ENCODE measurements at regions not wholly inside any gene's neighbourhood (a gene's known extent, or its start where the extent isn't known, plus 50 kb on each side); places are given as distances from the start of the nearest gene placed in this dataset.

GRCh38 chr2:150279686-150280085 lies 207.8 kb downstream of the RND3 start:
- Histone ChIP-seq H3K79me2 (ENCODE audit: low read length) (no peaks in the 10 kb centered on the region), H3K4me2 (ENCODE audit: low read length) (no peak overlapping the region), H3K9ac (ENCODE audit: low read length) (no peak overlapping the region), H3K9me3 (ENCODE audit: low read length) (0 out of 2 replicates have a peak, but pooled peaks cover 3% of the 10 kb centered on the region), H3K9me2 (replicated peaks; ENCODE audit: low read length) (no peaks in the 10 kb centered on the region), H3K27ac (ENCODE audit: low read length) (no peak overlapping the region), H4K20me1 (ENCODE audit: low read length) (no peaks in the 10 kb centered on the region), H3K36me3 (ENCODE audit: low read depth, low read length) (peaks cover 11% of the 10 kb centered on the region; the same call in 1 of the 2 replicates), H3K4me3 (ENCODE audit: low read length) (no peak overlapping the region), H3F3A (ENCODE audit: low read length, unreplicated experiment) (no peaks in the 10 kb centered on the region), H3K27me3 (ENCODE audit: low read length) (no peaks in the 10 kb centered on the region), H2AFZ (ENCODE audit: low read length) (no peak overlapping the region), H3K4me1 (ENCODE audit: insufficient read depth, low read length) (no peaks in the 10 kb centered on the region)
- no TSS peak for BruUV-seq (replicated peaks)
- ChIA-PET CTCF (interaction anchor here (0.5 kb wide), 1 partner anchor 91 kb away, joined by 3 read pairs; no protein-coding TSS in a partner anchor), POLR2A (ENCODE audit: unreplicated experiment) (no interaction called here)
- no peak for DNase-seq
- TF ChIP-seq, protein P1, sequence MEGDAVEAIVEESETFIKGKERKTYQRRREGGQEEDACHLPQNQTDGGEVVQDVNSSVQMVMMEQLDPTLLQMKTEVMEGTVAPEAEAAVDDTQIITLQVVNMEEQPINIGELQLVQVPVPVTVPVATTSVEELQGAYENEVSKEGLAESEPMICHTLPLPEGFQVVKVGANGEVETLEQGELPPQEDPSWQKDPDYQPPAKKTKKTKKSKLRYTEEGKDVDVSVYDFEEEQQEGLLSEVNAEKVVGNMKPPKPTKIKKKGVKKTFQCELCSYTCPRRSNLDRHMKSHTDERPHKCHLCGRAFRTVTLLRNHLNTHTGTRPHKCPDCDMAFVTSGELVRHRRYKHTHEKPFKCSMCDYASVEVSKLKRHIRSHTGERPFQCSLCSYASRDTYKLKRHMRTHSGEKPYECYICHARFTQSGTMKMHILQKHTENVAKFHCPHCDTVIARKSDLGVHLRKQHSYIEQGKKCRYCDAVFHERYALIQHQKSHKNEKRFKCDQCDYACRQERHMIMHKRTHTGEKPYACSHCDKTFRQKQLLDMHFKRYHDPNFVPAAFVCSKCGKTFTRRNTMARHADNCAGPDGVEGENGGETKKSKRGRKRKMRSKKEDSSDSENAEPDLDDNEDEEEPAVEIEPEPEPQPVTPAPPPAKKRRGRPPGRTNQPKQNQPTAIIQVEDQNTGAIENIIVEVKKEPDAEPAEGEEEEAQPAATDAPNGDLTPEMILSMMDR (conservative IDR thresholded peaks at IDR 0.05; ENCODE audit: low read depth, low read length), result no peak
- TF ChIP-seq EZH2 (IDR thresholded peaks at IDR 0.05; ENCODE audit: low read length, unreplicated experiment) (no peak), EZH2phosphoT487 (IDR thresholded peaks at IDR 0.05; ENCODE audit: borderline replicate concordance, low read length) (no peak)
- no peak for ATAC-seq
- intact Hi-C loops (cut with micrococcal nuclease), result no loop called here

DNA sequence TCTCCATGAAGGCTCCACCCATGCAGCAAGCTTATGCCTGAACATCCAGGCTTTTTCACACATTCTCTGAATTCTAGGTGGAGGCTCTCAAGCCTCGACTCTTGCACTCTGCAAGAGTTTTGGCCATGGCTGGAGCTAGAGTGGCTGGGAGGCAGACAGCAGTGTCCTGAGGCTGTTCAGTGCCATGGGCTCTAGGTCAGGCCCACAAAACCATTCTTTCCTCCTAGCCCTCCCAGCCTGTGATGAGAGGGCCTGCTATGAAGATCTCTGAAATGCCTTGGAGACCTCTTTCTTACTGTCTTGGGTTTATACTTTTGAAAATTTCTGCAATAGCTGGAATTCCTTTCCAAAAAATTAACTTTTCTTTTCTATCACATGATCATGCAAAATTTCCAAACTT lies 210.7 kb downstream of the RND3 start:
- Histone ChIP-seq H2AFZ (ENCODE audit: low read length) (no peak overlapping the region), H3K9ac (ENCODE audit: low read length) (no peak overlapping the region), H3K4me1 (ENCODE audit: insufficient read depth, low read length) (peaks cover 18% of the 10 kb centered on the region), H3K36me3 (ENCODE audit: low read depth, low read length) (peaks cover 11% of the 10 kb centered on the region; the same call in 1 of the 2 replicates), H4K20me1 (ENCODE audit: low read length) (no peaks in the 10 kb centered on the region), H3K4me3 (ENCODE audit: low read length) (no peak overlapping the region), H3K4me2 (ENCODE audit: low read length) (no peak overlapping the region), H3K27ac (ENCODE audit: low read length) (no peak overlapping the region), H3K9me3 (ENCODE audit: low read length) (0 out of 2 replicates have a peak, but pooled peaks cover 3% of the 10 kb centered on the region), H3K27me3 (ENCODE audit: low read length) (no peaks in the 10 kb centered on the region), H3K9me2 (replicated peaks; ENCODE audit: low read length) (no peaks in the 10 kb centered on the region), H3K79me2 (ENCODE audit: low read length) (no peaks in the 10 kb centered on the region), H3F3A (ENCODE audit: low read length, unreplicated experiment) (peaks cover 7% of the 10 kb centered on the region)
- ATAC-seq (no peak), DNase-seq (no peak)
- ChIA-PET CTCF (no interaction called here), POLR2A (ENCODE audit: unreplicated experiment) (no interaction called here)
- no TSS peak for BruUV-seq (replicated peaks)
- TF ChIP-seq EZH2phosphoT487 (IDR thresholded peaks at IDR 0.05; ENCODE audit: borderline replicate concordance, low read length) (no peak), EZH2 (IDR thresholded peaks at IDR 0.05; ENCODE audit: low read length, unreplicated experiment) (no peak)
- TF ChIP-seq, protein P1 (conservative IDR thresholded peaks at IDR 0.05; ENCODE audit: low read depth, low read length), result no peak
- intact Hi-C loops (cut with micrococcal nuclease), result no loop called here

- ATAC-seq (no peak), DNase-seq (no peak)
- no peaks in the 10 kb centered on the region for H3K79me2 ChIP-seq (ENCODE audit: low read length)
- no peak overlapping the region for H3K4me3 ChIP-seq (ENCODE audit: low read length)
- no peaks in the 10 kb centered on the region for H3K9me2 ChIP-seq (replicated peaks; ENCODE audit: low read length)
- no peak overlapping the region for H3K4me2 ChIP-seq (ENCODE audit: low read length)
- no peaks in the 10 kb centered on the region for H4K20me1 ChIP-seq (ENCODE audit: low read length)
- intact Hi-C loops (cut with micrococcal nuclease), result no loop called here
- CTCF ChIA-PET, result no interaction called here
- POLR2A ChIA-PET (ENCODE audit: unreplicated experiment), result interaction anchor here (0.6 kb wide), 1 partner anchor 132 kb away, joined by 4 read pairs; no protein-coding TSS in a partner anchor
- H3K36me3 ChIP-seq (ENCODE audit: low read depth, low read length), result peaks cover 11% of the 10 kb centered on the region; the same call in 1 of the 2 replicates
- peaks cover 28% of the 10 kb centered on the region for H3K4me1 ChIP-seq (ENCODE audit: insufficient read depth, low read length)
- BruUV-seq (replicated peaks), result no TSS peak
- no peaks in the 10 kb centered on the region for H3K27me3 ChIP-seq (ENCODE audit: low read length)
- TF ChIP-seq EZH2phosphoT487 (IDR thresholded peaks at IDR 0.05; ENCODE audit: borderline replicate concordance, low read length), result no peak
- TF ChIP-seq, protein P1 (conservative IDR thresholded peaks at IDR 0.05; ENCODE audit: low read depth, low read length), result no peak
- TF ChIP-seq EZH2 (IDR thresholded peaks at IDR 0.05; ENCODE audit: low read length, unreplicated experiment), result no peak
- no peak overlapping the region for H3K9ac ChIP-seq (ENCODE audit: low read length)
- H2AFZ ChIP-seq (ENCODE audit: low read length), result no peak overlapping the region
- H3K9me3 ChIP-seq (ENCODE audit: low read length), result 0 out of 2 replicates have a peak, but pooled peaks cover 3% of the 10 kb centered on the region
- H3K27ac ChIP-seq (ENCODE audit: low read length), result no peak overlapping the region
- peaks cover 7% of the 10 kb centered on the region for H3F3A ChIP-seq (ENCODE audit: low read length, unreplicated experiment)
Observed at GRCh38 chr2:150274108-150274507, 213.4 kb downstream of the RND3 start.

All from PC-3 (cell line).